ENCODE measurements at regions not wholly inside any gene's neighbourhood (a gene's known extent, or its start where the extent isn't known, plus 50 kb on each side); places are given as distances from the start of the nearest gene placed in this dataset.

- no peak for TF ChIP-seq FOXM1 (IDR thresholded peaks at IDR 0.05; ENCODE audit: borderline replicate concordance, low read depth)
- TF ChIP-seq ZBTB7A (IDR thresholded peaks at IDR 0.05; ENCODE audit: low read depth), result no peak
- no peak for TF ChIP-seq CREB1 (IDR thresholded peaks at IDR 0.05; ENCODE audit: low read depth)
- no peak for TF ChIP-seq RAD21 (IDR thresholded peaks at IDR 0.05; ENCODE audit: low read depth)
These were observed 482.6 kb downstream of the TTLL7 start for GRCh38 chr1:83516369-83516768.

DNA sequence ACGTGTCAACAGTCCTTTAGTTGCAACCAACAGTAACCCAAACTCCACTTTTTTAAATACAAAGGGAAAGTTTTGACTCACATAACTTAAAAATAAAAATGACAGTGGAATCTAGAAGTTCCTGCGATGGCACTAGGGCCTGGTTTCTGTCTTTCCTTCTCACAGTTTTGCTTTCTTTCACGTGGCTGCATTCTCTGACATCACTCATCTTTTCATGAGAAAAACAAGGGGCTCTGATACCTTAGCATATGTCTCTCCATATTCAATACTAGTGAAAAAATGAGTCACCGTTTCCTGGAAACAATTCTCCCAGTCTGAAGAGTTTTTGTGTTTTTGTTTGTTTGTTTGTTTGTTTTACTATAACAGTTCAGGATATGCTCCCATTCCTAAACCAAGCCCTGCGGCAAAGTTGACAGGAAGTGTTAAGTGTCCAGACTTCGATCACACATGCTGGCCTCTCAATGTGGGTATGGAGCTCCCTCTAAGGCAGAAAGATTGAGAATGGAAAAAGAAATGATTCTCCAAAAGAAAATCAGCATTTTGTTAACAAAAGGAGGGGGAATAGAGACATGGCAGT lies 483.3 kb downstream of the TTLL7 start:
- TF ChIP-seq CEBPB (IDR thresholded peaks at IDR 0.05) (no peak), TEAD4 (IDR thresholded peaks at IDR 0.05) (no peak), TAF1 (IDR thresholded peaks at IDR 0.05; ENCODE audit: low read depth) (no peak), MAX (IDR thresholded peaks at IDR 0.05) (no peak), REST (IDR thresholded peaks at IDR 0.05; ENCODE audit: low read depth) (no peak), FOXM1 (IDR thresholded peaks at IDR 0.05; ENCODE audit: borderline replicate concordance, low read depth) (no peak), YY1 (IDR thresholded peaks at IDR 0.05; ENCODE audit: low read depth) (no peak), ZBTB7A (IDR thresholded peaks at IDR 0.05; ENCODE audit: low read depth) (no peak), RAD21 (IDR thresholded peaks at IDR 0.05; ENCODE audit: low read depth) (no peak), TCF12 (IDR thresholded peaks at IDR 0.05; ENCODE audit: low read depth) (no peak)
- TF ChIP-seq, protein P1, sequence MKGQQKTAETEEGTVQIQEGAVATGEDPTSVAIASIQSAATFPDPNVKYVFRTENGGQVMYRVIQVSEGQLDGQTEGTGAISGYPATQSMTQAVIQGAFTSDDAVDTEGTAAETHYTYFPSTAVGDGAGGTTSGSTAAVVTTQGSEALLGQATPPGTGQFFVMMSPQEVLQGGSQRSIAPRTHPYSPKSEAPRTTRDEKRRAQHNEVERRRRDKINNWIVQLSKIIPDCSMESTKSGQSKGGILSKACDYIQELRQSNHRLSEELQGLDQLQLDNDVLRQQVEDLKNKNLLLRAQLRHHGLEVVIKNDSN (IDR thresholded peaks at IDR 0.05), result no peak

- no peak for TF ChIP-seq TCF12 (IDR thresholded peaks at IDR 0.05; ENCODE audit: low read depth)
- TF ChIP-seq TEAD4 (IDR thresholded peaks at IDR 0.05), result no peak
- TF ChIP-seq MAX (IDR thresholded peaks at IDR 0.05), result no peak
- no peak for TF ChIP-seq RAD21 (IDR thresholded peaks at IDR 0.05; ENCODE audit: low read depth)
- TF ChIP-seq EP300 (IDR thresholded peaks at IDR 0.05; ENCODE audit: borderline replicate concordance), result no peak
- no peak for TF ChIP-seq EGR1 (IDR thresholded peaks at IDR 0.05)
- TF ChIP-seq, protein P1 (IDR thresholded peaks at IDR 0.05), result no peak
- TF ChIP-seq NFIC (IDR thresholded peaks at IDR 0.05), result no peak
- TF ChIP-seq ZBTB7A (IDR thresholded peaks at IDR 0.05; ENCODE audit: low read depth), result no peak
These were observed 486.3 kb downstream of the TTLL7 start for GRCh38 chr1:83512373-83513193.

DNA sequence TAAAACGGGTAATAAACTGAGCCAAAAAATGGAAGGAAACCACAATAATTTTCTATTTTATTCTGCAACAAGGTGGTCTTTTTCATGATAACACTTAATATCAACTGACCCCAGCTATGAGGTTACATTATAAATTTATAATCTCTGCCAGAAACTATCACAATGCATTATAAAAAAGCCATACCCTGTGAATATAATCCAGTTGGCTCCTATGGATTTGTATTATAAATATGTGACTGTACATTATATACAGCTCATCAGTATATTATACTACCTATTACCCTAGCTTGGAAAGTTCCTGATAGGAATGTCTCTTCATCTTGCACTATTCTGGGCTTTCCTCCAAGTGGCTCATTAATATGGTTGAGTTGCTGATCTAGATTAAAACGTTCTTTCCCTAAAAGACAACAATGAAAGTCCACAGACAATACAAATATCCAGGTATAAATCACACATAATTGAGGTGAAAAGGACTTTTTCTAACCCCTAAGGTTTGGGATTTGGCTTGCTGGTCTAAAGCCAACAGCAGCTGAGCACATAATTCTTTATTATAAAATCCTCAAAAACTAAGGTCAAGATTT lies 487.7 kb downstream of the TTLL7 start:
- TF ChIP-seq TCF12 (IDR thresholded peaks at IDR 0.05; ENCODE audit: low read depth), result no peak
- no peak for TF ChIP-seq YY1 (IDR thresholded peaks at IDR 0.05; ENCODE audit: low read depth)
- no peak for TF ChIP-seq MAX (IDR thresholded peaks at IDR 0.05)
- no peak for TF ChIP-seq TAF1 (IDR thresholded peaks at IDR 0.05; ENCODE audit: low read depth)
- no peak for TF ChIP-seq CEBPB (IDR thresholded peaks at IDR 0.05)
- no peak for TF ChIP-seq REST (IDR thresholded peaks at IDR 0.05; ENCODE audit: low read depth)
- TF ChIP-seq RAD21 (IDR thresholded peaks at IDR 0.05; ENCODE audit: low read depth), result no peak
- TF ChIP-seq FOXM1 (IDR thresholded peaks at IDR 0.05; ENCODE audit: borderline replicate concordance, low read depth), result no peak
- no peak for TF ChIP-seq CREB1 (IDR thresholded peaks at IDR 0.05; ENCODE audit: low read depth)
- TF ChIP-seq TEAD4 (IDR thresholded peaks at IDR 0.05), result no peak
- TF ChIP-seq NFIC (IDR thresholded peaks at IDR 0.05), result no peak
- TF ChIP-seq, protein P1 (IDR thresholded peaks at IDR 0.05), result no peak
- TF ChIP-seq ZBTB7A (IDR thresholded peaks at IDR 0.05; ENCODE audit: low read depth), result no peak
- TF ChIP-seq EGR1 (IDR thresholded peaks at IDR 0.05), result no peak
- TF ChIP-seq EP300 (IDR thresholded peaks at IDR 0.05; ENCODE audit: borderline replicate concordance), result no peak

Data from Ishikawa (cell line).